ENCODE measurements at regions not wholly inside any gene's neighbourhood (a gene's known extent, or its start where the extent isn't known, plus 50 kb on each side); places are given as distances from the start of the nearest gene placed in this dataset.

GRCh38 chr3:153951276-153951675, 169.9 kb upstream of the ARHGEF26 start:
- WGBS, 4 donors: 43 to 61% (median 50%) methylated on average over 2 of the region's 2 CpGs
- intact Hi-C loops (cut with DNase I): no loop called here
- DNase-seq: no peak
- Histone ChIP-seq H3K4me1 (replicated peaks in 1 of 2) (no peaks in the 10 kb centered on the region), H3K9me3 (replicated peaks in 1 of 3) (no peaks in the 10 kb centered on the region), H3K4me3 (no peak overlapping the region), H3K27me3 (no peaks in the 10 kb centered on the region), H3K27ac (no peak overlapping the region), H3K36me3 (replicated peaks in 1 of 2) (no peaks in the 10 kb centered on the region)
- TF ChIP-seq POLR2A (IDR thresholded peaks at IDR 0.05) (no peak), CTCF (IDR thresholded peaks at IDR 0.05) (no peak)

- WGBS, 4 donors: 73 to 83% (median 77%) methylated on average over 7 of the region's 7 CpGs
Measured at GRCh38 chr3:153952091-153952490, 169.1 kb upstream of the ARHGEF26 start.

GRCh38 chr3:153956613-153957012, 164.6 kb upstream of the ARHGEF26 start:
- DNase-seq: no peak
- no peak overlapping the region for H3K27ac ChIP-seq
- intact Hi-C loops (cut with DNase I): no loop called here
- no peaks in the 10 kb centered on the region for H3K9me3 ChIP-seq (replicated peaks in 1 of 3)
- H3K36me3 ChIP-seq (replicated peaks in 1 of 2): no peaks in the 10 kb centered on the region
- 53 to 64% (median 59%) methylated on average over 4 to 5 of the region's 5 CpGs for WGBS, 4 donors
- no peak for TF ChIP-seq CTCF (IDR thresholded peaks at IDR 0.05)
- TF ChIP-seq POLR2A (IDR thresholded peaks at IDR 0.05): no peak
- H3K27me3 ChIP-seq: no peaks in the 10 kb centered on the region
- H3K4me3 ChIP-seq: no peak overlapping the region
- H3K4me1 ChIP-seq (replicated peaks in 1 of 2): no peaks in the 10 kb centered on the region

More at GRCh38 chr3:153952091-153952490, 169.1 kb upstream of the ARHGEF26 start:
- no peak overlapping the region for H3K27ac ChIP-seq
- intact Hi-C loops (cut with DNase I): no loop called here
- H3K27me3 ChIP-seq: no peaks in the 10 kb centered on the region
- H3K9me3 ChIP-seq (replicated peaks in 1 of 3): no peaks in the 10 kb centered on the region
- TF ChIP-seq POLR2A (IDR thresholded peaks at IDR 0.05) (no peak), CTCF (IDR thresholded peaks at IDR 0.05) (no peak)
- no peak for DNase-seq
- H3K4me1 ChIP-seq (replicated peaks in 1 of 2): no peaks in the 10 kb centered on the region
- H3K36me3 ChIP-seq (replicated peaks in 1 of 2): no peaks in the 10 kb centered on the region
- no peak overlapping the region for H3K4me3 ChIP-seq

GRCh38 chr3:153957421-153957820, 163.8 kb upstream of the ARHGEF26 start:
- Histone ChIP-seq H3K9me3 (replicated peaks in 1 of 3) (no peaks in the 10 kb centered on the region), H3K4me3 (no peak overlapping the region), H3K27me3 (no peaks in the 10 kb centered on the region), H3K4me1 (replicated peaks in 1 of 2) (no peaks in the 10 kb centered on the region), H3K36me3 (replicated peaks in 1 of 2) (no peaks in the 10 kb centered on the region), H3K27ac (no peak overlapping the region)
- 68 to 88% (median 73%) methylated on average over 1 of the region's 1 CpG for WGBS, 4 donors
- no peak for DNase-seq
- TF ChIP-seq CTCF (IDR thresholded peaks at IDR 0.05) (no peak), POLR2A (IDR thresholded peaks at IDR 0.05) (no peak)
- intact Hi-C loops (cut with DNase I): no loop called here

All from adrenal gland (tissue), 9 donors.